A549 (cell line): ENCODE measurements at regions not wholly inside any gene's neighbourhood (a gene's known extent, or its start where the extent isn't known, plus 50 kb on each side); places are given as distances from the start of the nearest gene placed in this dataset.

ENCODE experiments used
- ATAC-seq, 2 experiments: fragments of 200-7000 bp in 1 of 2; fragments of >200 bp in 1 of 2; cut with Nextera tagmentation in 1 of 2; cut with Tn5 transposase in 1 of 2; 3 replicates each; pipeline versions ENCODE4 v1.8.0 to v1.9.1; 2018 to 2020; ENCODE audit warnings: mild to moderate bottlenecking in 1 of 2, moderate library complexity in 1 of 2
- CTCF ChIA-PET: fragments of 300-600 bp; sonication (Branson Sonifier 250); formaldehyde crosslinking; extraction: SDS; loops from one replicate; lab custom pipeline; 2021; ENCODE audit warnings: antibody characterized with exemption, inconsistent platforms; lab: Yijun Ruan, JAX
- POLR2A ChIA-PET: fragments of 350-600 bp; formaldehyde crosslinking; extraction: SDS; loops from one replicate; lab custom pipeline; 2021; ENCODE audit warnings: antibody characterized with exemption, inconsistent platforms; lab: Yijun Ruan, JAX
- DNase-seq, 2 experiments: peaks; one replicate each; pipeline versions ENCODE4 v3.0.0 to v3.0.0-alpha.2; 2011 to 2016; ENCODE audit warnings: low read depth in 1 of 2, low spot score in 1 of 2
- FAIRE-seq: peaks from 2 replicates; lab custom pipeline; 2011; peaks lifted over from hg19 to GRCh38; lab: Jason Lieb, UNC
- H3K27ac ChIP-seq, 2 experiments: fragments of >200 bp; sonication (Bioruptor Twin); formaldehyde crosslinking; 3 replicates each; pipeline ENCODE4 v1.5.1; 2016 to 2017
- H3K4me1 ChIP-seq: fragments of >200 bp; sonication (Bioruptor Twin); formaldehyde crosslinking; 3 replicates; pipeline ENCODE4 v1.6.1; 2016
- H3K4me2 ChIP-seq: fragments of >200 bp; sonication (Bioruptor Twin); formaldehyde crosslinking; 3 replicates; pipeline ENCODE4 v1.6.1; 2016
- H3K4me3 ChIP-seq: fragments of >200 bp; sonication (Bioruptor Twin); formaldehyde crosslinking; 3 replicates; pipeline ENCODE4 v1.5.1; 2016
- H3K9me3 ChIP-seq: fragments of >200 bp; sonication (Bioruptor Twin); formaldehyde crosslinking; 3 replicates; pipeline ENCODE4 v1.6.1; 2016
- ATOH8 ChIP-seq: fragments of 250-450 bp; sonication (Bioruptor Pico); IDR thresholded peaks from 2 replicates; pipeline ENCODE4 v1.5.0; 2020; ENCODE audit warnings: low read depth, mild to moderate bottlenecking, moderate library complexity
- BCL3 ChIP-seq: fragments of >200 bp; sonication (Bioruptor Twin); formaldehyde crosslinking; IDR thresholded peaks from 3 replicates; pipeline ENCODE4 v1.6.1; 2016
- BHLHE40 ChIP-seq: IDR thresholded peaks from 2 replicates; pipeline ENCODE4 v1.6.1; 2012; ENCODE audit warnings: low read depth, low read length, inconsistent platforms
- CBX2 ChIP-seq: fragments of 200-600 bp; sonication (generic); IDR thresholded peaks from 2 replicates; pipeline ENCODE4 v1.6.1; 2016; ENCODE audit warnings: low read depth, mild to moderate bottlenecking, borderline replicate concordance
- CBX8 ChIP-seq: fragments of 200-600 bp; sonication (generic); IDR thresholded peaks from 2 replicates; pipeline ENCODE4 v1.6.1; 2016
- CHD2 ChIP-seq: fragments of 150-350 bp; IDR thresholded peaks from 2 replicates; pipeline ENCODE4 v1.6.1; 2014; ENCODE audit warnings: low read length; ENCODE audit not compliant: partially characterized antibody
- CHD4 ChIP-seq: fragments of 200-600 bp; sonication (generic); IDR thresholded peaks from 2 replicates; pipeline ENCODE4 v1.6.1; 2016; ENCODE audit warnings: antibody characterized with exemption, mild to moderate bottlenecking, borderline replicate concordance
- E2F6 ChIP-seq: IDR thresholded peaks from 2 replicates; pipeline ENCODE4 v1.6.1; 2012; ENCODE audit warnings: low read depth, borderline replicate concordance
- EHF ChIP-seq: fragments of 250-450 bp; sonication (Bioruptor Pico); IDR thresholded peaks from 2 replicates; pipeline ENCODE4 v1.5.0; 2020; ENCODE audit warnings: mild to moderate bottlenecking
- ESRRA ChIP-seq: fragments of 150-350 bp; IDR thresholded peaks from 2 replicates; pipeline ENCODE4 v1.6.1; 2014; ENCODE audit warnings: mild to moderate bottlenecking, low read length, borderline replicate concordance
- FOSB ChIP-seq: fragments of 250-450 bp; sonication (Bioruptor Pico); IDR thresholded peaks from 2 replicates; pipeline ENCODE4 v1.5.0; 2020; ENCODE audit warnings: mild to moderate bottlenecking, moderate library complexity
- HDAC2 ChIP-seq: fragments of 200-600 bp; sonication (generic); IDR thresholded peaks from 2 replicates; pipeline ENCODE4 v1.6.1; 2016
- HEYL ChIP-seq: fragments of 250-450 bp; sonication (Bioruptor Pico); IDR thresholded peaks from 2 replicates; pipeline ENCODE4 v1.8.0; 2021; ENCODE audit warnings: mild to moderate bottlenecking, moderate library complexity
- HMGXB4 ChIP-seq: fragments of 250-450 bp; sonication (Bioruptor Pico); IDR thresholded peaks from 2 replicates; pipeline ENCODE4 v1.5.0; 2021; ENCODE audit warnings: mild to moderate bottlenecking, moderate library complexity, borderline replicate concordance
- JUN ChIP-seq, 2 experiments: fragments of >200 bp; sonication (Bioruptor Twin); formaldehyde crosslinking; IDR thresholded peaks; 2 replicates in 1 of 2; 3 replicates in 1 of 2; pipeline ENCODE4 v1.6.1; 2016 to 2017
- MAX ChIP-seq: IDR thresholded peaks from 2 replicates; pipeline ENCODE4 v1.6.1; 2012
- MAZ ChIP-seq: fragments of 150-350 bp; IDR thresholded peaks from 2 replicates; pipeline ENCODE4 v1.6.1; 2014; ENCODE audit warnings: antibody characterized with exemption, low read depth, low read length, borderline replicate concordance
- NPAS2 ChIP-seq: fragments of 250-450 bp; sonication (Bioruptor Pico); IDR thresholded peaks from 2 replicates; pipeline ENCODE4 v1.8.0; 2022; ENCODE audit warnings: mild to moderate bottlenecking, moderate library complexity, borderline replicate concordance
- NR3C1 ChIP-seq: fragments of >200 bp; sonication (Bioruptor Twin); formaldehyde crosslinking; IDR thresholded peaks from 3 replicates; pipeline ENCODE4 v1.6.1; 2017
- RAD21 ChIP-seq, 2 experiments: fragments of >200 bp in 1 of 2; sonication (Bioruptor Twin) in 1 of 2; formaldehyde crosslinking in 1 of 2; IDR thresholded peaks in 1 of 2; conservative IDR thresholded peaks in 1 of 2; 2 replicates in 1 of 2; 3 replicates in 1 of 2; pipeline ENCODE4 v1.6.1; 2012 to 2018; ENCODE audit warnings: inconsistent platforms in 1 of 2
- RARB ChIP-seq: fragments of 250-450 bp; sonication (Bioruptor Pico); IDR thresholded peaks from 2 replicates; pipeline ENCODE4 v1.8.0; 2021; ENCODE audit warnings: mild to moderate bottlenecking, moderate library complexity
- RCOR1 ChIP-seq: fragments of 150-350 bp; IDR thresholded peaks from 2 replicates; pipeline ENCODE4 v1.6.1; 2014; ENCODE audit warnings: antibody characterized with exemption, low read length, low read depth
- TFCP2L1 ChIP-seq: fragments of 250-450 bp; sonication (Bioruptor Pico); IDR thresholded peaks from 2 replicates; pipeline ENCODE4 v1.5.0; 2021; ENCODE audit warnings: mild to moderate bottlenecking
- ZC3H11A ChIP-seq: fragments of 450-650 bp; IDR thresholded peaks from 2 replicates; pipeline ENCODE4 v1.6.1; 2014; ENCODE audit warnings: antibody characterized with exemption, mild to moderate bottlenecking
- ZSCAN20 ChIP-seq: fragments of 250-450 bp; sonication (Bioruptor Pico); IDR thresholded peaks from 2 replicates; pipeline ENCODE4 v1.8.0; 2022; ENCODE audit warnings: mild to moderate bottlenecking, moderate library complexity
- WGBS: methylation state at CpG from one replicate; pipeline ENCODE4 v1.1.6; 2017; ENCODE audit errors: missing lambda C conversion rate; 5-methylcytosine and 5-hydroxymethylcytosine counted together

GRCh38 chr6:14423330-14423729 is 305.8 kb downstream of the CD83 start:
- Histone ChIP-seq H3K4me3 (no peak overlapping the region), H3K4me1 (no peaks in the 10 kb centered on the region), H3K27ac (no peak overlapping the region), H3K9me3 (no peaks in the 10 kb centered on the region), H3K4me2 (no peak overlapping the region)
- CTCF ChIA-PET: no interaction called here
- WGBS: 86% methylated on average over 5 of the region's 5 CpGs
- TF ChIP-seq BCL3: no peak
- no peak for TF ChIP-seq BHLHE40
- TF ChIP-seq CBX8: no peak
- TF ChIP-seq ESRRA: no peak
- no peak for TF ChIP-seq NPAS2 (CRISPR knock-in tag)
- TF ChIP-seq CHD2: no peak
- POLR2A ChIA-PET: no interaction called here
- ATAC-seq: no peak
- no peak for DNase-seq
- FAIRE-seq: no peak

GRCh38 chr6:14423955-14424354 is 306.4 kb downstream of the CD83 start:
- no peak overlapping the region for H3K27ac ChIP-seq
- WGBS: 90% methylated on average over 6 of the region's 6 CpGs
- no peak overlapping the region for H3K4me2 ChIP-seq
- FAIRE-seq: no peak
- no peaks in the 10 kb centered on the region for H3K4me1 ChIP-seq
- CTCF ChIA-PET: no interaction called here
- ATAC-seq: no peak
- no peak for TF ChIP-seq TFCP2L1 (CRISPR knock-in tag)
- no peak for TF ChIP-seq CBX8
- TF ChIP-seq ZC3H11A: no peak
- TF ChIP-seq CBX2: no peak
- POLR2A ChIA-PET: no interaction called here
- no peaks in the 10 kb centered on the region for H3K9me3 ChIP-seq
- no peak overlapping the region for H3K4me3 ChIP-seq
- DNase-seq: no peak

- POLR2A ChIA-PET: no interaction called here
- no peak for FAIRE-seq
- 81% methylated on average over 6 of the region's 6 CpGs for WGBS
Observed at GRCh38 chr6:14425805-14426204, 308.2 kb downstream of the CD83 start.

More at GRCh38 chr6:14425805-14426204, 308.2 kb downstream of the CD83 start:
- CTCF ChIA-PET: no interaction called here
- ATAC-seq (no peak), DNase-seq (no peak)
- Histone ChIP-seq H3K4me1 (no peaks in the 10 kb centered on the region), H3K27ac (no peak overlapping the region), H3K4me3 (no peak overlapping the region), H3K9me3 (no peaks in the 10 kb centered on the region), H3K4me2 (no peak overlapping the region)
- no peak for TF ChIP-seq RCOR1
- no peak for TF ChIP-seq ZSCAN20 (CRISPR knock-in tag)
- TF ChIP-seq RARB (CRISPR knock-in tag): no peak
- TF ChIP-seq ESRRA: no peak
- TF ChIP-seq E2F6: no peak
- TF ChIP-seq HDAC2: no peak
- no peak for TF ChIP-seq HMGXB4 (CRISPR knock-in tag)
- no peak for TF ChIP-seq CHD4
- TF ChIP-seq NR3C1: no peak
- TF ChIP-seq MAZ: no peak
- TF ChIP-seq HEYL (CRISPR knock-in tag): no peak
- no peak for TF ChIP-seq BCL3
- TF ChIP-seq FOSB: no peak
- no peak for TF ChIP-seq RAD21 (conservative IDR thresholded peaks at IDR 0.05 in 1 of 2, IDR thresholded peaks at IDR 0.05 in 1 of 2)
- no peak for TF ChIP-seq MAX
- no peak for TF ChIP-seq ATOH8 (CRISPR knock-in tag)
- TF ChIP-seq EHF (CRISPR knock-in tag): no peak
- TF ChIP-seq JUN (IDR thresholded peaks at IDR 0.05): no peak
- TF ChIP-seq, all 56 proteins: peak for 0
